GM21529 (cell line): ENCODE measurements at regions not wholly inside any gene's neighbourhood (a gene's known extent, or its start where the extent isn't known, plus 50 kb on each side); places are given as distances from the start of the nearest gene placed in this dataset.
"Not testable (repeated sequence)": the region's sequence is repeated elsewhere in the genome, so short reads cannot be mapped to it uniquely, and the experiment has no call there.

Source experiments
- ATAC-seq: cut with Tn5 transposase; IDR thresholded peaks from one replicate; pipeline ENCODE4 v1.9.1; 2021; ENCODE audit not compliant: unreplicated experiment

DNA sequence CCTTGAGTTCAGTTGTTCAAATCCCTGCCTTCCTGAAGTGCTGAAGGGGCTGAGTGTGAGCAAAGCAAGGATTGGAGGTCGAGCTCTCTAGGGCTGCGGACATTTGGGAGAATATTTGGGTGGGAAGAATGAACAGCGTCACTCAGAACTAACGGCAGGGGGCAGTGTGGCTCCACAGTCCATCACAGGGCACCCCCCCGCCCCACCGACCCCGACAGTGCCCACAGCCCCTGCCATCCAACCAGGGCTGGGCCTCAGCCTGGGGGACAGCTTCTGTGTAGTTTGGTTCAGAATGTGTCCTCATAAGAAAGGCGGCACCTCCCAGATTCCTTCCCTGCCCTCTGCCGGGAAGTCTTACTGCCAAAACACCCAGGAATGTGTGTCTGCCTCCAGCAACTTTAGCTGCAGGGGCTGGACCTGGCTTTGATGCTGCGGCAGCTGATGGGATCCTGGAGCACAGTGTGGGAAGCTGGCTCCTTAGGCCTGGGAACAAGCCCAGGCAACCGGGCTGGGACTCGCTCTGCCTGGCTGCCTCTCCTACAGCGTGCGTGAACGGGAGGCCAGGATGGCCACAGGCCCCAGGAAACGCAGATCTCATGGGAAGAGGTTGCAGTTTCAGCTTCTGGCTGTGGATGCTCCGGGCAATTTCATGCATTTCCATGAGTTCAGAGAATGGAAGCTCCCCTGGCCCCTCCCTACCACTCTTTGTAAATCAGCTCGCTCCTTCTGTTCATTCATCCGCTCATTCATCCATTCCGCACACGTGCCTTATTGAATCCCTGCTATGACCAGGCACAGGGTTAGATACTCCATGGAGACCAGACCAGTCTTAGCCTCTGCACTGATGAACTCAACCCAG lies 104.9 kb upstream of the TMPRSS2 start:
- no peak for ATAC-seq

DNA sequence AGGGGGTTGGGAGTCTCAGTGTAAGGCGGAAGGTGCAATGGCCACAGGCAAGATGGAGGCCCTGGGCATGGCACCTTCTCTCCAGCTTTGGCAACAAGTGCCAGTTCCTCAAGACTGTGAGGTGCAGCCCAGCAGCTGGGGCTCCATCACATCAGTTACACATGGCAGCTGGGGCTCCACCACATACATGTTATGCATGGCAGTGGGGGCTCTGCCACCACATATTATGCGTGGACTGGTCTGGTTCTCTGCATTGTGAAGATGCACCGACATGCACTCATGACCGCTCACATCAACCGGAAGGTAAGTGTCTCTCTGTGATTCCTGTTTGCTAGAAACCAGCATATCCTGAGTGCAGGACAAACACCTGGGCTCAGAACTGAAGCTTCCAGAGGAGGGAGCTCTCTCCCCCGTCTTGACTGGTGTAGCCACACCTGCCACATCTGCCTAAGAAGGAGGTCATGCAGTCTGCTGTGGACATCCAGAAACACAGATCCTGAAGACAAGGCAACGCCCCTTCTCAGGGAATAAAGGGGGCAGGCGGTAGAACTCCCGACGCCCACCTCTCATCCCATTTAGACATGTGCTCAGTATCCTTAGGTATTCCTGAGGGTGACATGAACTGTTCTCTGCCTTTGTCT lies 104.1 kb upstream of the TMPRSS2 start:
- ATAC-seq = no peak

DNA sequence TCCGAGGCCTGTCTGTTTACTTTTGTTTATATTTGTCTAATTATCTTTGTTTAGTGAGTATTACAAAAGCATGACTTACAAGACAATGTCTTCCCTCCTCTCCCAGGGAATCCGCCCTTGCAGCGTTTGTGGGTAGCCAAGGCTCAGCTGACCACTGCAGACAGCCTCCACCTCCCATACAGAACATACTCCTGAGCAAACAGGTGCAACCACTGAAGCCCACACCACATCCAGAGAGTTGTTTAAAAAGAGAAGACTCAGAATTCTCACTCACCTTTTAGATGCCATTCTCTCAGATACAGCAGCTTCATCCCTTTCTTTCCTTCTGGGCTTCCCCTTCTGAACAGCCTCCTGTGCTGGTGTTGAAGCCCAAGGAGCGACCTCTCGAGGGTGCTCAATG lies 103.5 kb upstream of the TMPRSS2 start:
- ATAC-seq = no peak

DNA sequence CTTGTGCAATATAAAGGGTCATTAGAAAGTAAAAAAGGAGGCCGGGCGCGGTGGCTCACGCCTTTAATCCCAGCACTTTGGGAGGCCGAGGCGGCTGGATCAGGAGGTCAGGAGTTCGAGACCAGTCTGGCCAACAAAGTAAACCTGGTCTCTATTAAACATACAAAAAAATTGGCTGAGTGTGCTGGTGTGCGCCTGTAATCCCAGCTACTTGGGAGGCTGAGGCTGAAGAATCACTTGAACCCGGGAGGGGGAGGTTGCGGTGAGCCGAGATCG lies 102.8 kb upstream of the TMPRSS2 start:
- ATAC-seq = not testable (repeated sequence)

DNA sequence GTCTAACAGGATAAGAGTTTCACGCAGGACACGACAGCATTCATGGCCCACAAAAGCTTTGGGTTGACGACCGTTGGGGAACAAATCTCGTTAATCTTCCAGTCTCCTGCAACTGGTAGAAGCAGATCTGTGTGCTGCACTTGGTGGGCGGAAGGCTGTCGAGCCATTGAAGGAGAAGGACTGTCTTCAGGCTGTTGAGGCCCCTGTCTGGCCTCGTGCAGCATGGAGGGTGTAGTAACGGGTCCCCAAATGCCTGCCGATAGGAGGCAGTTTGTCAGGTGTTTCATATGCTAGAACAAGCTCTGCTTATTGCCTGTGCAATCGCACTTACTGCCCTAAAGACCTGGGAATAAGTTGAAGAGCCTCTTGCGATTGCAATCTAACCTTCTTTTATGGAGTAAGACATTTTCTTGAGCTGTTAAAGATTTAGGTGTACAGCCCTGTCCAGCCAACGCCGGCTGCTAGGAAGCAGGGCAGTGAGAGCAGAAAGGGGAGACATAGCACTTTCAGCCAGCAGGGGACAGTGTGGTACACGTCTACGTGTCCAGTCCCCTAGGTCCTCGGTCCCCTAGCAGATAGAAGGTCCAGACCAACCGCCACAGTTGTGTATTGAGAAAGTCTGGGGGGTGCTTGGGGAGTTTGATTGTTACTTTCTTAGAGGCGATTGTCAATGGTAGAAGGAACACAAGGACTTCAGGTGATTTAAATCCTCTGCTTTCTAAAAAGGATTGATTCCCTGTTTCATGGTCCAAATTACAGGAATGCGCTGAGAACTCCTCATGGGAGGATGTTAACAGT lies 102.3 kb upstream of the TMPRSS2 start:
- ATAC-seq = no peak

DNA sequence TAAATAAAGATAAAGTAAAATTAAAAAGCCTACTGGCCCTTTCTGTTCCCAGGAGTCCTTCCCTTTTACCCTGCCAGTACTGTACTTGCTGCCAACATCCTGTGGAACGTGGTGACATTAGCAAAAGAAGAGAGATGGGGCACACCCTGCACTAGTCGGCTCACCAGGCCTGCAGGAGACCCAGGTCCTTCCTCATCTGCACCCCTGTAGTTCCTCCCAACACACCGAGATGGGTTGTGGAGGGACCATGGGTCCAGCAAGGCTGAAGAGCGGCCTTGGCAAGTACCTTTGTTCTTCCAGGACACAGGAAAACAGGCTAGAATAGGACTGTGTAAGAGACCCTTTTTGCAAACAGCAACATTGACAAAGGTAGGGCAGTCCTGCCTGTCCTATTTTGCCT lies 98.7 kb upstream of the TMPRSS2 start:
- no peak for ATAC-seq

DNA sequence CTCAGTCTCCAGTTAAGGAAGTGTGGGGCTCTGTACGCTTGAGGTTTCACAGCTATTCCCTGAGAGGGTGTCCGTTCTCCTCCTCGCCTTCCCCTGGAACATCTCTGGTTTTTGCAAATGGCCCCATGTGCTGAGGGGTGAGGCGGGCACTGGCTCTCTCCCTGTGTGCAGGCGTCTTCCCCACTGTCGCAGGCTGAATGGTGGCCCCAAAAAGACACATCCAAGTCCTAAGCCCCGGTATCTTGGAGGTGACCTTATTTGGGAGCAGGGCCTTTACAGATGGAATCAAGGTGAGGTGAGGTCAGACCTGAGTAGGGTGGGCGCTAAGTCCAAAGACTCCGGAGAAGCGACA lies 98.0 kb upstream of the TMPRSS2 start:
- no peak for ATAC-seq

DNA sequence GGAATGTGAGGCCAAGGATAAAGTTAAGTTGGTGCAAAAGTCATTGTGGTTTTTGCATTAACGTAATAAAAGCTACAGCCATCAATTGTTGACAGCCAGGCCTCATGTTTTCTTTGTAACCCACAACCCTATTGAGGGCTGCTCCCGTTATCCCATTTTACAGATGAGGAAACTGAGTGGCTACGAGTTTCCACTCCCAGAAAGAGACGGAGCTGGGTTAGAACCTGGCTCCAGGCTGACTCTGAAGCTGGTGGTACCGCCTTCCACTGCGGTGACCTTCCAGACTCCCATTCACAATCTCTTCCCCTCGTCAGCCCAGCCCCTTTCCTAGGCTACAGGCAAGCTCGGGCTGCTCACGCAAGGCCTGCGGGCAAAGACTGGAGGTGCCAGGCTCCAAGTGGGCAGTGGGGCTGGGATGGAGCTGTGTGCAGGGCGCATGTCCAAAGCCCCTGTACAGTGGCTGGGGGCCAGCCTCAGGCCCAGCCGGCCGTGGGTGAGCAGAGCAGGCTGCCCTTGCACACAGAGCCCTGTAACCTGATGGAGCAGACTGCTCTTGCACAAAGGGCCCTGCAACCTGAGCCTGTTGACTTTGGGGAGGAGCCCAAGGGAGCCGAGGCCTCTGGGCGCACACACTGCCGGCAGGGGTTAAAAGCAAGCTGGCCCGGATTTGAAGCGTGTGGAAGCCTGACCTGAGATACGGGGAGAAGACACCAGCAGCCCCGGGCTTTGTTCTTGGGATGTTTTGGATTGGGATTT lies 97.4 kb upstream of the TMPRSS2 start:
- no peak for ATAC-seq

DNA sequence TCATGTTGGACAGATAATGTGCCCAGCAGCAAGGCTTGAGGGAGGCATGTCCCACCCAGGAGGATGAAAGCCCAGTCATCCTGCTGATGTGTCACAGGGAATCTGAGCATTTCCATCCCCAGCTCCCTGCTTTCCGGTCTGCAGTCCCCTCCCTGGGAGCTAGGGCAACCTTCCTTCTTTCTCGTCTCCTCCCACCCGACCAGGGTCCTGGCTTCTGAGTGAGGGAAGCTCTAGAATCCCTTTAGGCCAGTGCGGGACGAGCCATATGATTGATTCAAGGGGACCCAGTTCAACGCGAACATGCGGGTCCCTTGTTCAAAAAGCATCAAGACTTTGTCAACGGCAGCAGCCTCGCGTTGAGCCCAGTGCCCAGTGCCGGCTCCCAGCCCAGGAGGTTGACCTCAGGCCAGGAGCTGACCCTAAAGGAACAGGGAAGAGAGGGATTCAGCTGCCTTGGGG lies 96.7 kb upstream of the TMPRSS2 start:
- ATAC-seq = no peak

DNA sequence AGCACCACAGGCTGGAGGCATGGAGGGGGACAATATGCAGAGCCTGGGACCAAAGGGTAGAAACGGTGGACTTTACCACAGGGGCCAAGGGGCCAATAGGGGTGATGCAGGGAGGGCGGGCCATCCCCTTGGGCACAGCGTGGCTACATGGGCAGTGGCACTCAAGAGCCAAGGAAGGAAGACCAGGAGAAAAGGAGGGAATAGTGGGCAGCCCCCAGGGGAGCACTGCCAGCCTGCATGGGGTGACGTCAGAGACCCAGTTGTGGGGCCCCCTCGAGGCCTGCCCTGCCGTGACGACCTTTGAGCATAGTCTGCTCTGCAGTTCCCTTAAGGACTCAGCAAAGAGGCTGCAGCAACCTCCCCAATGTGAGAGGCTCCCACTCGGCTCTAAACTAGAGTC lies 95.5 kb upstream of the TMPRSS2 start:
- ATAC-seq = no peak

DNA sequence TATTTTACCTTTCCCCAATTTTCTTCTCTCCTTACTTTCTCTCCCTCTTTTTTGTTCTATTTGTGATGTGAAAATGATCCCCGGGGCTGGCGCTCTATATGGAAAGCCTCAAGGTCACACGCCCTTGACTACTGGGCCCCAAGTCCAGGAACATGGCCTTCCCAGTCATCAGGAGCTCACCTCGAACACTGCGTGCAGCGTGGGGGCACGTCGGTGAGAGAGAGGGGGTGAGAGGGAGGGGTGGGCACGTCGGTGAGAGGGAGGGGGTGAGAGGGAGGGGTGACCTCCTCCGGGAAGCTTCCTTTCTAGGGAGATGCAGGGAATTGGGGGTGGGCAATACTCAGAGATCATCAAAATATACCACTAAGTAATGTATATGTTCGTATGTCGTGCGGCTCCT lies 94.6 kb upstream of the TMPRSS2 start:
- ATAC-seq = no peak

DNA sequence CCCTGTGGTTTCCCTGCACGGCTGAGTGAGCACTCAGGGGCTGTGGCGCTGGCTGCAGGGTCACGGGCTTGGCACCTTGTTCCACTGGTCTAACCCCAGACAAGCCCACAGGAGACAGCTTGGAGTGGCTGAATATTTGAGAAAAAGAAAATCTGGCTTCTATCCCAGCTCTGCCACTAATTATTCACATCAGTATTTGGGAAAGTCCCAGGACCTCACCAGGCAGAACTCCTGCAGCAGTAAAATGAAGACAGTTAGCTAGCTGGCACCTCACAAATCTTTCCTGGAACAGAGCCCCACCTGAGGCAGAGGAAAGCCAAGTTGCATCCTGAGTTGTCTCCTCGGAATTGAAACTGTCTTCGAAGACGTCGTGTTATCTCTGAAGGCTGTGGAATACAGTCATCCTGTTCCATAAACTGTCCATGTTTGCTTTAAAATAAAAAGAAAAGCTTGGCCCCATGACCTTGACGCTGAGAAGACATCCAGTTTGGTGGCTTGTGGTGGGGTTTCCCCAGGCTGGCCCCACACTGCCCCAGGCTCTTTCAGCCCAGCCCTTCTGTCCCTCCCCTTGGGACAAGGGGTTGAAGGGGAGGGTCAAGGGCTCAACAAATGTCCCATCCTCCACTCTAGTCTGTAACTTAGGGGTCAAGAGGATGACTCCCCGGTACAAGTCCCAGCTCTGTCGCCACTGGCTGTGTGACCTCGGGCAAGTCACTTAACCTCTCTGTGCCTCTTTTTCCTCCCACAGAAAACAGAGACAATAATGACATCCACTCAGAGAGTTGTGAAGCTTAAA lies 93.8 kb upstream of the TMPRSS2 start:
- ATAC-seq = no peak

DNA sequence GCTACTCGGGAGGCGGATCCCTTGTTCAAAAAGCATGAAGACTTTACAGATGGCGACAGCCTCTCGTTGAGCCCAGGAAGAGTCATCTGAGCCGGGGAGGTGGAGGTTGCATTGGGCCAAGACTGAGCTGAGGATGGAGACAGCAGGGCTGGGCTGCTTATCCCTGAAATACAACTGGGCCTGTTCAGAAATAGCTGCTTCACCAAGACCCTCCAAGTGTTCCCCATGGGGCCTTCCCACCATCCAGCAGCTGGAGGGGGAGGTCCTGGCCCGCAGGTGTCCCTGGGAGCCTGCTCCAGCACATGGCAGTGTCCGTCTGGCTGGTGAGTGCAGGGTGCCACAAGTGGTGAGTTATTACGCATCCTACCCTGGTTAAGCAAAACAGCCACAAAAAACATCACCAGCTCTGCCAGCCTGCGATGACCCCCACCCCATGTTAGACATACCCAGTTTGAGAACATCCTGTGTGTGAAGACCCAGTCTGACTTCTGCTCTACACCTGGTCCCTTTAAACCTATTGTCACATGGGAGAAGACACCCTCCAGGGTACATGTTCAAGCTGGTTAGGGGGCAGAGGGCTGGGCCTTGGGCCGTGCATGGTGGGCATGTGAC lies 93.1 kb upstream of the TMPRSS2 start:
- ATAC-seq = no peak

DNA sequence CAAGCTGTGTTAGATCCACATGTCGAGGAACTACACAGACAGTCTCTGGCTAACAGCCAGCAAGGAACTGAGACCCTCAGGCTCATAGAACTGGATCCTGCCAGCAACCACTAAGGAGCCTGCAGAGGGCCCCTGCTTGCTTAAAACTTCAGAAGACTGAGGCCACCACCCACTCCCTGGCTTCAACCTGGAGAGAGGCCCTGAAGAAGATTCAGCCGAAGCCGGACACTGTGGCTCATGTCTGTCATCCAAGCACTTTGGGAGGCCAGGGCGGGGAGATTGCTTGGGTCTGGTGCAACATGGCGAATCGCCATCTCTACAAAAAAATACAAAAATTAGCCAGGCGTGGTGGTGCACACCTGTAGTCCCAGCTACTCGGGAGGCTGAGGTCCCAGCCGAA lies 92.6 kb upstream of the TMPRSS2 start:
- ATAC-seq = no peak

DNA sequence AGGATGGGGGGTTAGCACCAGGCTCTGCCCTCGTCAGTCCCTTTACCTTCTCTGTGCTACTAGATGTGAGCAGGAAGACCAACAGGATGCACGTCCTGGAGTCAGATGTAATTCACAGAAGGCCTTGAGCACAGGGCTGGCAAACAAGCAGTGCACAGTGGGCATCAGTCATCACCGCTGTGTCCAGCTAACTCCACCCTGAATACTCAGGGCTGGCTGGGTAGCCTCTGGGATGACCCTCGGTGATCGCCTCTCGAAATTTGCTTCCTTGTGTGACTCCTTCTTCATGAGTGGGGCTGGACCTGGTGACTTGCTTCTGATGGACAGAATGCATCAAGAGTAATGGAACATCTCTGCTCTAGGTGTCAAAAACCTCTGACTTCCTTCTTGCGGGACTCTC lies 92.2 kb upstream of the TMPRSS2 start:
- no peak for ATAC-seq

DNA sequence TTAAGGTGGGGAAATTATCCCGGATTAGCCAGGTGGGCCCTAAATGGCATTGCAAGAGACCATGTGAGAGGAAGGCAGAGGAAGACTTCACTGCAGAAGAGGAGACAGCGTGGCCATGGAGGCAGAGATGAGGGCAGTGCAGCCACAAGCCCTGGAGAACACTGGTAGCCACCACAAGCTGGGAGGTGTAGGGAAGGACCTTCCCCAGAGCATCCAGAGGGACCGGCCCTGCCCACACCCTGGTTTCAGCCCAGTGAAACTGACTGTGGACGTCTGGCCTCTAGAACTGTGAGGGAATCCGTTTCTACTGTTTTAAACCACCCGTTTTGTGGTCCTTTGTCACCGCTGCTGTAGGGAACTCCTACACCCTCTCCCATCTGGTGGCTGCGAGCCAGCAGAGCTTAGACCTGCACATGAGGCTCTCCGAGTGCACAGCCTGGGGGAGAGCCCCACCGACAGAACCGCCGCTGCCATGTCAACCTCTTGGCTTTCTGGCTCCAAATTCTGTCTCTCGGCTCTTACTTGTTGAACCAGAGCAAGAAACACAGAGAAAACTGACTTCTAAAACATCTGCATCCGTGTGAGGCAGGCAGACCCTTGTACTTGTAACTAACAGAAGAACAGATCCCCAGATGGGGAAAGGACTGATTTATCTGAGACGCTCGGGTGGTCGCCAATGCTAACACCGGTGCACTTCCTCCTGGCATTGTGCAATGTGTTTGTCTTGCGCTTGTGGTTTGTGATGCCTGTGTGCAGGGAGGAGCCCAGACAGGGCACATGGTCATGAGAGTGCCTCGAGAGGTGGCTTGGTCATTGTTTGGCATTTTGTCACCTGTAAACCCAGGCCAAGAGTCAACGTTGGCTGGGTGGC lies 90.8 kb upstream of the TMPRSS2 start:
- no peak for ATAC-seq

DNA sequence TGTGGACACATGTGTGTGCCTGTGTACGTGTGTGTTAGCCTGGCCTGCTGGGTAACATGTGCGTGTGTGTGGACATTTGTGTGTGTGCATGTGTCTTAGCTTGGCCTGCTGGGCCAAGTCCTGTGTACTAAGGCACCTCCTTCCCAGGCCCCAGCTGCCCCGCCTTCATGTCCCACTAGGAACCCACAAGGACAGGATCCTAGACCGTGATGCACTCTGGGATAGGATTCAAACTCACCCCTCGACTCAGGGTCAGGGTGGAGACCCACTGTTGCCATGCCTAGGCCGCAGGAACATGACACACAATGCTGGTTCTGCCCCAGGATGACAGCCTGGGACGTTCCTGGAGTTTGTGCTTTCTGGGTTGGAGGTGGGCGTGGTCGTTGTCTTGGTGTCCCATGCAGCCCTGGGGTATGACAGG lies 89.9 kb upstream of the TMPRSS2 start:
- ATAC-seq = no peak

DNA sequence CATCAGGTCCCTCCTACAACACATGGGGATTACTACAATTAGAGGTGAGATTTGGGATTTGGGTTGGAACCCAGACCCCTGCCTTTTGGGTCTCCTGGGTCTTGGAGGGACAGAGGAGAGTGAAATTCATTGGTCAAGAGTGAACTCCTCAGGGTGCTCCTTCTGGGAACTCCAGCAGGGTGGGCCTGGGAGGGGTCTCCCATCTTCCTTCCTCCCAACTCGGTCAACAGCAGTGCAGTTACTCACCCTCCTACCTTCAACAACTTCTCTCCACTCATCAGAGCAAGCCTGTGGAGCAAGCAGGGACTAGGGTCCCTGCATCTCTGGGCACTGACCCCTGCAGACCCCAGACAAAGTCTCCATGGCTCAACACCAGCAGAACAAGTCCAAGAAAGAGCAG lies 89.3 kb upstream of the TMPRSS2 start:
- ATAC-seq = no peak

DNA sequence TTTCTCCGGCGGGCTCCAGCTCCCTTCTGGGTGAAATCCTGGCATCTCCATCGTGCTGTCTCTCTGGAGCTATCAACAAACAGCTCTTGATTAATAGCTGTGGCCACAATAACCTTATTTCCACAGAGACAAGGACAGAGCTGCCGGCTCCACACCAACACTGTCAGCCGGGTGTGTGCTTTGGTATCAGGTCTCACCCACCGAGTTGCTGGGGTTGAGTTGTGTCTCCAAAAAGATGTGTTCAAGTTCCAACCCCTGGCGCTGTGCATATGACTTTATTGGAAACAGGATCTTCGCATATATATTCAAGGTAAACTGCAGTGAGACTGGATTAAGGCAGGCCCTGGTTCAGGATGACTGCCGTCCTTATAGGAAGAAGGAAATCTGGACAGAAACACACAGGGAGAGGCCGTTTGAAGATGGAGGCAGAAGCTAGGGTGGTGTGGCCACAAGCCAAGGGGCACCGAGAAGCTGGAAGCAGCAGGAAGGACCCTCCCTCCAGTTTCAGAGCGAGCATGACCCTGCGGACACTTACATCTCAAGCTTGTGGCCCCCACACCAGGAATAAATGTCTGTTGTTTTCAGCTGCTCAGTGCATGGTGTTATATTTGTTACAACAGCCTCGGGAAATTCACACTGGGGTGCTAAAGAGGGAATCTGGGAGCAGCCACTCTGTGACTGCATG lies 88.4 kb upstream of the TMPRSS2 start:
- no peak for ATAC-seq
